Breast epithelium (tissue), 3 donors: ENCODE measurements at regions not wholly inside any gene's neighbourhood (a gene's known extent, or its start where the extent isn't known, plus 50 kb on each side); places are given as distances from the start of the nearest gene placed in this dataset.

Experiments
- CTCF ChIP-seq, 3 donors: fragments of 450-650 bp; IDR thresholded peaks; one replicate each; pipeline ENCODE4 v1.5.1; 2016 to 2017; ENCODE audit warnings: antibody characterized with exemption in 3 of 3, mild to moderate bottlenecking in 3 of 3, moderate library complexity in 3 of 3
- POLR2A ChIP-seq: fragments of 450-650 bp; IDR thresholded peaks from one replicate; pipeline ENCODE4 v1.6.1; 2016; ENCODE audit warnings: antibody characterized with exemption, mild to moderate bottlenecking, moderate library complexity
- POLR2AphosphoS5 ChIP-seq, 3 donors: sonication (generic); formaldehyde crosslinking; IDR thresholded peaks; one replicate each; pipeline ENCODE4 v1.6.1; 2017; ENCODE audit warnings: antibody characterized with exemption in 3 of 3

GRCh38 chr14:105947599-105947998, 421.2 kb downstream of the TMEM121 start:
- no peak for TF ChIP-seq POLR2A
- TF ChIP-seq CTCF (IDR thresholded peaks at IDR 0.05), result no peak
- TF ChIP-seq POLR2AphosphoS5 (IDR thresholded peaks at IDR 0.05), result no peak
